ENCODE measurements at regions not wholly inside any gene's neighbourhood (a gene's known extent, or its start where the extent isn't known, plus 50 kb on each side); places are given as distances from the start of the nearest gene placed in this dataset.

- TF ChIP-seq POLR2A (IDR thresholded peaks at IDR 0.05; ENCODE audit: low read depth, low read length): no peak
- no peak for TF ChIP-seq CTCF (IDR thresholded peaks at IDR 0.05; ENCODE audit: extremely low read depth in 1 of 2, insufficient read depth in 1 of 2, low read depth in 1 of 2, low read length in 2 of 2)
- no peak for TF ChIP-seq EZH2 (IDR thresholded peaks at IDR 0.05; ENCODE audit: borderline replicate concordance, low read depth, low read length, severe bottlenecking)
- no peak for TF ChIP-seq MYC (IDR thresholded peaks at IDR 0.05; ENCODE audit: low read depth, low read length)
- TF ChIP-seq MAX (IDR thresholded peaks at IDR 0.05; ENCODE audit: insufficient read depth, insufficient read length): no peak
- no peak for TF ChIP-seq POLR2AphosphoS5 (IDR thresholded peaks at IDR 0.05; ENCODE audit: insufficient read depth, low read depth, low read length)
- no peak for TF ChIP-seq JUN (IDR thresholded peaks at IDR 0.05; ENCODE audit: borderline replicate concordance, insufficient read depth, insufficient read length, low read depth)
- TF ChIP-seq FOS (IDR thresholded peaks at IDR 0.05; ENCODE audit: borderline replicate concordance, insufficient read depth, low read length): no peak
- TF ChIP-seq GATA2 (IDR thresholded peaks at IDR 0.05; ENCODE audit: insufficient read depth, insufficient read length, low read depth, low read length): no peak
Observed at GRCh38 chr3:22269831-22270230, 518.8 kb upstream of the ZNF385D start.

All from endothelial cell of umbilical vein (primary cell).